ENCODE measurements at regions not wholly inside any gene's neighbourhood (a gene's known extent, or its start where the extent isn't known, plus 50 kb on each side); places are given as distances from the start of the nearest gene placed in this dataset.

DNA sequence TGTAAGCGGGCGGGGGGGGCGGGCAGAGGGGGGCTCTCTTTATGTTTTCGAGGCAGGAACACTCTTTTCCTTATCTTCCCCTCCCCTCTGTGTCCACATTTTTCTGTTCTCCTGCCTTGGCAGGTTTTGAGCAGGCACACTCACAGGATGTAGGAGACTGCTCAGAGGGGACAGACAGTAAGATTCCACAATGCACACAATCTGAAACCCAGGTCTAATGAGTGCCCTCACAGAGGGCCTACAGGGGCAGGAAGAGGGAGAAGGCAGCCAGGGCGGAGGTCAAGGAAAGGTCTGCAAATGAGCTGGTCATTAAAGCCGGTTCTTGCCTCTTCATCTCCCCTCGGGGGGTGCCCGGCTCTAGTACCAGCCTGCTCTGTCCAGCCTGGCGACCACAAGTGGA lies 106.1 kb upstream of the ATP6AP2 start:
- POLR2A ChIA-PET = no interaction called here
- Histone ChIP-seq H3K9me3 (ENCODE audit: control extremely low read depth in 1 of 3, control insufficient read depth in 2 of 3, insufficient read depth in 1 of 3, low read length in 2 of 3) (no peaks in the 10 kb centered on the region), H3K4me3 (ENCODE audit: control extremely low read depth in 1 of 5, extremely low read depth in 1 of 5, insufficient read depth in 1 of 5, low read depth in 2 of 5, low read length in 4 of 5) (no peak overlapping the region), H3K27ac (ENCODE audit: low read length in 2 of 2) (no peak overlapping the region), H3K36me3 (replicated peaks in 1 of 2; ENCODE audit: control extremely low read depth in 1 of 2, control insufficient read depth in 1 of 2, extremely low read depth in 1 of 2, insufficient read depth in 2 of 2, low read length in 1 of 2) (no peaks in the 10 kb centered on the region), H3K27me3 (replicated peaks in 1 of 4; ENCODE audit: control extremely low read depth in 1 of 4, control insufficient read depth in 3 of 4, insufficient read depth in 4 of 4, low read length in 3 of 4) (peaks cover 0 to 7% (median 0%) of the 10 kb centered on the region in 4 experiments), H3K79me2 (ENCODE audit: control insufficient read depth, insufficient read depth, low read length) (no peaks in the 10 kb centered on the region), H3K4me2 (replicated peaks; ENCODE audit: low read depth, low read length, poor library complexity, severe bottlenecking) (no peak overlapping the region), H3K4me1 (ENCODE audit: control insufficient read depth in 2 of 2, insufficient read depth in 2 of 2, low read length in 2 of 2) (peaks cover 7 to 13% of the 10 kb centered on the region in 2 donors), H2AFZ (ENCODE audit: insufficient read depth, low read depth, low read length, poor library complexity, severe bottlenecking) (no peak overlapping the region), H4K20me1 (ENCODE audit: control insufficient read depth, insufficient read depth, low read length, poor library complexity, severe bottlenecking) (no peaks in the 10 kb centered on the region), H3K9ac (ENCODE audit: low read length) (no peak overlapping the region)
- ATAC-seq (ENCODE audit: low read depth) (no peak), DNase-seq (no peak)
- Mint-ChIP-seq H3K4me1 (peaks cover 16% of the 10 kb centered on the region), H3K4me3 (no peak overlapping the region), H3K9me3 (ENCODE audit: insufficient read depth) (no peaks in the 10 kb centered on the region), H3K27ac (no peak overlapping the region), H3K27me3 (peaks cover 27% of the 10 kb centered on the region)
- CTCF ChIA-PET = no interaction called here
- TF ChIP-seq, protein P1, sequence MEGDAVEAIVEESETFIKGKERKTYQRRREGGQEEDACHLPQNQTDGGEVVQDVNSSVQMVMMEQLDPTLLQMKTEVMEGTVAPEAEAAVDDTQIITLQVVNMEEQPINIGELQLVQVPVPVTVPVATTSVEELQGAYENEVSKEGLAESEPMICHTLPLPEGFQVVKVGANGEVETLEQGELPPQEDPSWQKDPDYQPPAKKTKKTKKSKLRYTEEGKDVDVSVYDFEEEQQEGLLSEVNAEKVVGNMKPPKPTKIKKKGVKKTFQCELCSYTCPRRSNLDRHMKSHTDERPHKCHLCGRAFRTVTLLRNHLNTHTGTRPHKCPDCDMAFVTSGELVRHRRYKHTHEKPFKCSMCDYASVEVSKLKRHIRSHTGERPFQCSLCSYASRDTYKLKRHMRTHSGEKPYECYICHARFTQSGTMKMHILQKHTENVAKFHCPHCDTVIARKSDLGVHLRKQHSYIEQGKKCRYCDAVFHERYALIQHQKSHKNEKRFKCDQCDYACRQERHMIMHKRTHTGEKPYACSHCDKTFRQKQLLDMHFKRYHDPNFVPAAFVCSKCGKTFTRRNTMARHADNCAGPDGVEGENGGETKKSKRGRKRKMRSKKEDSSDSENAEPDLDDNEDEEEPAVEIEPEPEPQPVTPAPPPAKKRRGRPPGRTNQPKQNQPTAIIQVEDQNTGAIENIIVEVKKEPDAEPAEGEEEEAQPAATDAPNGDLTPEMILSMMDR (IDR thresholded peaks at IDR 0.05) = no peak
- TF ChIP-seq EZH2 (IDR thresholded peaks at IDR 0.05; ENCODE audit: borderline replicate concordance, insufficient read depth, low read depth, low read length, poor library complexity, severe bottlenecking) = no peak
- WGBS (ENCODE audit: insufficient coverage) = 92% methylated on average over 5 of the region's 9 CpGs
- intact Hi-C loops (cut with micrococcal nuclease) = loop anchor here (5.0 kb wide), 1 partner anchor 1212 kb away; no protein-coding TSS in a partner anchor

DNA sequence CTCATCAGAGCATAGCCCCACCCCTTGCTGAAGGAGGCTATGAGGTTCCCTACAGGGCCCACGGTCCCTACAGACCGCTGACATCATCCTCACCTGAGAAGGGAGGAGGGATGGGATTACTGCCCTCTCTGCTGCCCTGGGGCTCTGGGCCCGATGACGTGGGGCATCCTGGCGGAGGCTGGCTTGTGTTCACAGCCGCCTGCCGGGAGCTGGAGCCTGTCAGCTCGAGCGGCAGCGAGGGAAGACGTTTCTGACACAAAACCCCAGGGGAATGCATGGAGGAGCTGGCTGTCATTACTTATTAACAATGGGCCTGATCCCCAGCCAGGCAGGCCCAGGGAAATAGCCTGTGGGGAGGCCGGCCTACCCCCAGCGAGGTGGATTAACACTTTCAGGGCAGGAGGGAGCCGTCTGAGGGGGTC lies 106.6 kb upstream of the ATP6AP2 start:
- H3K27me3 ChIP-seq (replicated peaks in 1 of 4; ENCODE audit: control extremely low read depth in 1 of 4, control insufficient read depth in 3 of 4, insufficient read depth in 4 of 4, low read length in 3 of 4) = peaks cover 0 to 7% (median 0%) of the 10 kb centered on the region in 4 experiments
- H3K4me2 ChIP-seq (replicated peaks; ENCODE audit: low read depth, low read length, poor library complexity, severe bottlenecking) = no peak overlapping the region
- no peak overlapping the region for H3K27ac Mint-ChIP-seq
- peaks cover 27% of the 10 kb centered on the region for H3K27me3 Mint-ChIP-seq
- no peak overlapping the region for H3K9ac ChIP-seq (ENCODE audit: low read length)
- no peak for ATAC-seq (ENCODE audit: low read depth)
- H3K27ac ChIP-seq (ENCODE audit: low read length in 2 of 2) = no peak overlapping the region
- H3K4me3 Mint-ChIP-seq = no peak overlapping the region
- H3K79me2 ChIP-seq (ENCODE audit: control insufficient read depth, insufficient read depth, low read length) = no peaks in the 10 kb centered on the region
- H3K4me3 ChIP-seq (ENCODE audit: control extremely low read depth in 1 of 5, extremely low read depth in 1 of 5, insufficient read depth in 1 of 5, low read depth in 2 of 5, low read length in 4 of 5) = no peak overlapping the region
- no peaks in the 10 kb centered on the region for H3K9me3 Mint-ChIP-seq (ENCODE audit: insufficient read depth)
- WGBS (ENCODE audit: insufficient coverage) = 31% methylated on average over 9 of the region's 14 CpGs
- H3K4me1 Mint-ChIP-seq = peaks cover 16% of the 10 kb centered on the region
- no peaks in the 10 kb centered on the region for H3K36me3 ChIP-seq (replicated peaks in 1 of 2; ENCODE audit: control extremely low read depth in 1 of 2, control insufficient read depth in 1 of 2, extremely low read depth in 1 of 2, insufficient read depth in 2 of 2, low read length in 1 of 2)
- no peak for DNase-seq
- H2AFZ ChIP-seq (ENCODE audit: insufficient read depth, low read depth, low read length, poor library complexity, severe bottlenecking) = no peak overlapping the region
- intact Hi-C loops (cut with micrococcal nuclease) = loop anchor here (5.0 kb wide), 1 partner anchor 1212 kb away; no protein-coding TSS in a partner anchor
- TF ChIP-seq EZH2 (IDR thresholded peaks at IDR 0.05; ENCODE audit: borderline replicate concordance, insufficient read depth, low read depth, low read length, poor library complexity, severe bottlenecking) = no peak
- TF ChIP-seq, protein P1 (IDR thresholded peaks at IDR 0.05) = no peak
- ChIA-PET CTCF (no interaction called here), POLR2A (no interaction called here)
- H3K4me1 ChIP-seq (ENCODE audit: control insufficient read depth in 2 of 2, insufficient read depth in 2 of 2, low read length in 2 of 2) = peaks cover 7 to 13% of the 10 kb centered on the region in 2 donors
- H4K20me1 ChIP-seq (ENCODE audit: control insufficient read depth, insufficient read depth, low read length, poor library complexity, severe bottlenecking) = no peaks in the 10 kb centered on the region
- H3K9me3 ChIP-seq (ENCODE audit: control extremely low read depth in 1 of 3, control insufficient read depth in 2 of 3, insufficient read depth in 1 of 3, low read length in 2 of 3) = no peaks in the 10 kb centered on the region
